Panc1 (cell line): ENCODE measurements at regions not wholly inside any gene's neighbourhood (a gene's known extent, or its start where the extent isn't known, plus 50 kb on each side); places are given as distances from the start of the nearest gene placed in this dataset.

ENCODE experiments used
- ATAC-seq: fragments of 200-7000 bp; cut with Tn5 transposase; 2 replicates; pipeline ENCODE4 v1.9.1; 2020; ENCODE audit warnings: mild to moderate bottlenecking, moderate library complexity
- BruUV-seq: library from RNA; stranded (reverse); fragments of 400-500 nt; replicated peaks from 2 replicates; lab custom pipeline; 2021; lab: Mats Ljungman, UMichigan
- CTCF ChIA-PET: fragments of 300-600 bp; sonication (Branson Sonifier 250); formaldehyde crosslinking; loops from one replicate; lab custom pipeline; 2022; ENCODE audit warnings: antibody characterized with exemption; lab: Charles Lee
- POLR2A ChIA-PET: fragments of 300-600 bp; sonication (Branson Sonifier 250); formaldehyde crosslinking; loops from one replicate; lab custom pipeline; 2022; ENCODE audit warnings: antibody characterized with exemption; lab: Charles Lee
- DNase-seq: peaks from one replicate; pipeline ENCODE4 v3.0.0-alpha.2; 2010; ENCODE audit warnings: low read depth, low spot score
- H3K27ac ChIP-seq: 2 replicates; pipeline ENCODE4 v1.5.1; 2011; ENCODE audit warnings: mild to moderate bottlenecking, low read length, inconsistent platforms
- H3K27me3 ChIP-seq: fragments of 200-500 bp; sonication (Bioruptor generic); 2 replicates; pipeline ENCODE4 v1.6.0; 2014; ENCODE audit warnings: low read length, inconsistent platforms; ENCODE audit not compliant: control insufficient read depth, insufficient read depth
- H3K36me3 ChIP-seq: fragments of 200-500 bp; sonication (Bioruptor generic); 2 replicates; pipeline ENCODE4 v1.5.1; 2014; ENCODE audit warnings: inconsistent platforms, mild to moderate bottlenecking, low read length, moderate library complexity; ENCODE audit not compliant: control insufficient read depth, insufficient read depth
- H3K4me1 ChIP-seq: 2 replicates; pipeline ENCODE4 v1.5.1; 2011; ENCODE audit warnings: inconsistent platforms, mild to moderate bottlenecking, low read length, moderate library complexity; ENCODE audit not compliant: control insufficient read depth, insufficient read depth
- H3K4me3 ChIP-seq, 2 experiments: 2 replicates each; pipeline ENCODE4 v1.5.1; 2011 to 2012; ENCODE audit warnings: low read depth in 2 of 2, low read length in 2 of 2, mild to moderate bottlenecking in 2 of 2, inconsistent platforms in 1 of 2, moderate library complexity in 1 of 2
- H3K9me3 ChIP-seq: fragments of 200-500 bp; sonication (Bioruptor generic); 2 replicates; pipeline ENCODE4 v1.5.1; 2014; ENCODE audit warnings: low read depth, mild to moderate bottlenecking, inconsistent platforms, low read length, moderate library complexity; ENCODE audit not compliant: control insufficient read depth, insufficient read depth
- POLR2AphosphoS5 ChIP-seq: IDR thresholded peaks from 2 replicates; pipeline ENCODE4 v1.6.1; 2012; ENCODE audit warnings: mild to moderate bottlenecking, low read depth, low read length, moderate library complexity
- SIN3A ChIP-seq: IDR thresholded peaks from 2 replicates; pipeline ENCODE4 v1.6.1; 2012; ENCODE audit warnings: low read depth, mild to moderate bottlenecking, low read length, moderate library complexity, borderline replicate concordance; ENCODE audit not compliant: insufficient read depth
- TCF7L2 ChIP-seq: IDR thresholded peaks from 2 replicates; pipeline ENCODE4 v1.6.1; 2011; ENCODE audit warnings: mild to moderate bottlenecking, low read depth, low read length, inconsistent platforms
- in situ Hi-C: cut with HindIII; loops from 2 replicates; pipeline ENCODE4 v1.10.0; 2016; ENCODE audit warnings: low sequenced_read_pairs, low pct_unique_long_range_greater_than_20kb
- intact Hi-C: fragments of 100-400 bp; cut with micrococcal nuclease; formaldehyde crosslinking; loops from one replicate; pipeline ENCODE4 v1.10.0; 2022; ENCODE audit not compliant: unreplicated experiment
- TF ChIP-seq, protein P1 (sequence below), 2 experiments: IDR thresholded peaks; 2 replicates each; pipeline ENCODE4 v1.6.1; 2011 to 2012; ENCODE audit warnings: low read depth in 2 of 2, control low read depth in 1 of 2, low read length in 1 of 2, mild to moderate bottlenecking in 1 of 2, moderate library complexity in 1 of 2; ENCODE audit not compliant: insufficient read depth in 1 of 2
- TF ChIP-seq, protein P2 (sequence below): fragments of 450-650 bp; IDR thresholded peaks from 2 replicates; pipeline ENCODE4 v1.5.1; 2017; ENCODE audit warnings: mild to moderate bottlenecking

DNA sequence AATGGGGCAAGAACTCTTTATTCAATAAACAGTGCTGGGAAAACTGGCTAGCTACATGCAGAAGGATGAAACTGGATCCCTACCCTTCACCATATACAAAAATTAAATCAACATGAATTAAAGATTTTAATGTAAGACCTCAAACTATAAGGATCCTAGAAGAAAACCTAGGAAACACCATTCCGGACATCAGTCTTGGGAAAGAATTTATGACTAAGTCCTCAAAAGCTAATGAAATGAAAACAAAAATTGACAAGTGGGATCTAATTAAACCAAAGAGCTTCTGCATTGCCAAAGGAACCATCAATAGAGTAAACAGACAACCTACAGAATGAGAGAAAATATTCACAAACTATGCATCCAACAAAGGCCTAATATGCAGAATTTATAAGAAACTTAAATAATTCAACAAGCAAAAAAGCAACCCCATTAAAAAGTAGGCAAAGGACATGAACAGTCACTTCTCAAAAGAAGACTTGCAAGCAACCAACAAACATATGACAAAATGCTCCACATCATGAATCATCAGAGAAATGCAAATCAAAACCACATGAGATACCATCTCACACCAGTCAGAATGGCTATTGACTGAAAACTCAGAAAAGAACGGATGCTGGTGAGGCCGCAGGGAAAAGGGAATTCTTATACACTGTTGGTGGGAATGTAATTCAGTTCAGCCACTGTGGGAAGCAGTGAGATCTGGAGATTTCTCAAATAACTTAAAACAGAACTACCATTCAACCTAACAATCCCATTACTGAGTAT, 104.3 kb upstream of the MAP3K1 start:
- ChIA-PET POLR2A (no interaction called here), CTCF (no interaction called here)
- Histone ChIP-seq H3K4me1 (no peaks in the 10 kb centered on the region), H3K27ac (no peak overlapping the region), H3K9me3 (no peaks in the 10 kb centered on the region), H3K36me3 (no peaks in the 10 kb centered on the region), H3K27me3 (peaks cover 5% of the 10 kb centered on the region), H3K4me3 (no peak overlapping the region)
- in situ Hi-C loops (no loop called here), intact Hi-C loops (no loop called here)
- DNase-seq = no peak
- no TSS peak for BruUV-seq
- no peak for ATAC-seq
- TF ChIP-seq, protein P1, sequence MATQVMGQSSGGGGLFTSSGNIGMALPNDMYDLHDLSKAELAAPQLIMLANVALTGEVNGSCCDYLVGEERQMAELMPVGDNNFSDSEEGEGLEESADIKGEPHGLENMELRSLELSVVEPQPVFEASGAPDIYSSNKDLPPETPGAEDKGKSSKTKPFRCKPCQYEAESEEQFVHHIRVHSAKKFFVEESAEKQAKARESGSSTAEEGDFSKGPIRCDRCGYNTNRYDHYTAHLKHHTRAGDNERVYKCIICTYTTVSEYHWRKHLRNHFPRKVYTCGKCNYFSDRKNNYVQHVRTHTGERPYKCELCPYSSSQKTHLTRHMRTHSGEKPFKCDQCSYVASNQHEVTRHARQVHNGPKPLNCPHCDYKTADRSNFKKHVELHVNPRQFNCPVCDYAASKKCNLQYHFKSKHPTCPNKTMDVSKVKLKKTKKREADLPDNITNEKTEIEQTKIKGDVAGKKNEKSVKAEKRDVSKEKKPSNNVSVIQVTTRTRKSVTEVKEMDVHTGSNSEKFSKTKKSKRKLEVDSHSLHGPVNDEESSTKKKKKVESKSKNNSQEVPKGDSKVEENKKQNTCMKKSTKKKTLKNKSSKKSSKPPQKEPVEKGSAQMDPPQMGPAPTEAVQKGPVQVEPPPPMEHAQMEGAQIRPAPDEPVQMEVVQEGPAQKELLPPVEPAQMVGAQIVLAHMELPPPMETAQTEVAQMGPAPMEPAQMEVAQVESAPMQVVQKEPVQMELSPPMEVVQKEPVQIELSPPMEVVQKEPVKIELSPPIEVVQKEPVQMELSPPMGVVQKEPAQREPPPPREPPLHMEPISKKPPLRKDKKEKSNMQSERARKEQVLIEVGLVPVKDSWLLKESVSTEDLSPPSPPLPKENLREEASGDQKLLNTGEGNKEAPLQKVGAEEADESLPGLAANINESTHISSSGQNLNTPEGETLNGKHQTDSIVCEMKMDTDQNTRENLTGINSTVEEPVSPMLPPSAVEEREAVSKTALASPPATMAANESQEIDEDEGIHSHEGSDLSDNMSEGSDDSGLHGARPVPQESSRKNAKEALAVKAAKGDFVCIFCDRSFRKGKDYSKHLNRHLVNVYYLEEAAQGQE (IDR thresholded peaks at IDR 0.05; ENCODE audit: insufficient read depth in 1 of 2, low read depth in 2 of 2, low read length in 1 of 2) = no peak
- TF ChIP-seq TCF7L2 (no peak), SIN3A (no peak), POLR2AphosphoS5 (no peak)
- TF ChIP-seq, protein P2, sequence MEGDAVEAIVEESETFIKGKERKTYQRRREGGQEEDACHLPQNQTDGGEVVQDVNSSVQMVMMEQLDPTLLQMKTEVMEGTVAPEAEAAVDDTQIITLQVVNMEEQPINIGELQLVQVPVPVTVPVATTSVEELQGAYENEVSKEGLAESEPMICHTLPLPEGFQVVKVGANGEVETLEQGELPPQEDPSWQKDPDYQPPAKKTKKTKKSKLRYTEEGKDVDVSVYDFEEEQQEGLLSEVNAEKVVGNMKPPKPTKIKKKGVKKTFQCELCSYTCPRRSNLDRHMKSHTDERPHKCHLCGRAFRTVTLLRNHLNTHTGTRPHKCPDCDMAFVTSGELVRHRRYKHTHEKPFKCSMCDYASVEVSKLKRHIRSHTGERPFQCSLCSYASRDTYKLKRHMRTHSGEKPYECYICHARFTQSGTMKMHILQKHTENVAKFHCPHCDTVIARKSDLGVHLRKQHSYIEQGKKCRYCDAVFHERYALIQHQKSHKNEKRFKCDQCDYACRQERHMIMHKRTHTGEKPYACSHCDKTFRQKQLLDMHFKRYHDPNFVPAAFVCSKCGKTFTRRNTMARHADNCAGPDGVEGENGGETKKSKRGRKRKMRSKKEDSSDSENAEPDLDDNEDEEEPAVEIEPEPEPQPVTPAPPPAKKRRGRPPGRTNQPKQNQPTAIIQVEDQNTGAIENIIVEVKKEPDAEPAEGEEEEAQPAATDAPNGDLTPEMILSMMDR = no peak

DNA sequence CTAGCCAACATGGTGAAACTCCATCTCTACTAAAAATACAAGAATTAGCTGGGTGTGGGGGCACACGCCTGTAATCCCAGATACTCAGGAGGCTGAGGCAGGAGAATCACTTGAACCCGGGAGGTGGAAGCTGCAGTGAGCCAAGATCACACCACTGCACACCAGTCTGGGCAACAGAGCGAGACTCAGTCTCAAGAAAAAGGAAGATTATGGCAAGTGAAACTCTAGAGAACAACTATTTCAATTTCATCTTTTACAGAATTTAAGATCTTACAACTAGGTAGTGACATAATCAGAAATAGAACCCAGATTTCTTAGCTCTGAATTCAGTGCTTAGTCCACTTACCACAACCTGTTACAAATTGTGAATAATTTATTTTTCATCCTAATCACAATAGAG, 108.8 kb upstream of the MAP3K1 start:
- intact Hi-C loops = no loop called here
- CTCF ChIA-PET = no interaction called here
- no peaks in the 10 kb centered on the region for H3K36me3 ChIP-seq
- POLR2A ChIA-PET = no interaction called here
- H3K27ac ChIP-seq = no peak overlapping the region
- H3K9me3 ChIP-seq = no peaks in the 10 kb centered on the region
- TF ChIP-seq SIN3A (no peak), POLR2AphosphoS5 (no peak), TCF7L2 (no peak)
- TF ChIP-seq, protein P1 (IDR thresholded peaks at IDR 0.05; ENCODE audit: insufficient read depth in 1 of 2, low read depth in 2 of 2, low read length in 1 of 2) = no peak
- TF ChIP-seq, protein P2 = no peak
- no peaks in the 10 kb centered on the region for H3K4me1 ChIP-seq
- in situ Hi-C loops = no loop called here
- ATAC-seq (no peak), DNase-seq (no peak)
- BruUV-seq = no TSS peak
- no peak overlapping the region for H3K4me3 ChIP-seq
- peaks cover 19% of the 10 kb centered on the region for H3K27me3 ChIP-seq
